ENCODE measurements at regions not wholly inside any gene's neighbourhood (a gene's known extent, or its start where the extent isn't known, plus 50 kb on each side); places are given as distances from the start of the nearest gene placed in this dataset.
"Not testable (repeated sequence)": the region's sequence is repeated elsewhere in the genome, so short reads cannot be mapped to it uniquely, and the experiment has no call there.

DNA sequence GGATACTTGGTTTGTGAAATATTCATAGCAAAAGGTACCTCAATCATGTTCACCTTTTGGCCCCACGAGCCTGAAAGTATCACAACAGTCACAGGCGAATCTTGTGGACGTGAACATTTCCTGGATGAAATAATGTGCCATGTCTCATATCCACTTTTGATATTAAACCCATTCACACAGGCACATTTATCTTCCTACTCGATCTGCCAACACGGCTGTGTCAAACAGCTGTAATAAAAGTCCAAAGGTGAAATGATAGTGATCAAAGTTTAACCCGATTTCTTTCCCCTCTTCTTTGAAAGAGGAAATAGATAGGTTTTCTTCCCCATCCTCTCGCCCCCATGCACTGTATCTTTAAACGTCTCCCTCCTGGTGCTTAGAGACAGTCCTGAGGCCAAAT, 191.2 kb upstream of the PROX1 start:
- no peak overlapping the region for H3K4me3 ChIP-seq (replicated peaks; ENCODE audit: low read depth, low read length)
- TF ChIP-seq, protein P1, sequence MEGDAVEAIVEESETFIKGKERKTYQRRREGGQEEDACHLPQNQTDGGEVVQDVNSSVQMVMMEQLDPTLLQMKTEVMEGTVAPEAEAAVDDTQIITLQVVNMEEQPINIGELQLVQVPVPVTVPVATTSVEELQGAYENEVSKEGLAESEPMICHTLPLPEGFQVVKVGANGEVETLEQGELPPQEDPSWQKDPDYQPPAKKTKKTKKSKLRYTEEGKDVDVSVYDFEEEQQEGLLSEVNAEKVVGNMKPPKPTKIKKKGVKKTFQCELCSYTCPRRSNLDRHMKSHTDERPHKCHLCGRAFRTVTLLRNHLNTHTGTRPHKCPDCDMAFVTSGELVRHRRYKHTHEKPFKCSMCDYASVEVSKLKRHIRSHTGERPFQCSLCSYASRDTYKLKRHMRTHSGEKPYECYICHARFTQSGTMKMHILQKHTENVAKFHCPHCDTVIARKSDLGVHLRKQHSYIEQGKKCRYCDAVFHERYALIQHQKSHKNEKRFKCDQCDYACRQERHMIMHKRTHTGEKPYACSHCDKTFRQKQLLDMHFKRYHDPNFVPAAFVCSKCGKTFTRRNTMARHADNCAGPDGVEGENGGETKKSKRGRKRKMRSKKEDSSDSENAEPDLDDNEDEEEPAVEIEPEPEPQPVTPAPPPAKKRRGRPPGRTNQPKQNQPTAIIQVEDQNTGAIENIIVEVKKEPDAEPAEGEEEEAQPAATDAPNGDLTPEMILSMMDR (IDR thresholded peaks at IDR 0.05; ENCODE audit: low read depth, low read length, missing control alignments): no peak
- DNase-seq (ENCODE audit: extremely low read depth, low read depth): no peak

DNA sequence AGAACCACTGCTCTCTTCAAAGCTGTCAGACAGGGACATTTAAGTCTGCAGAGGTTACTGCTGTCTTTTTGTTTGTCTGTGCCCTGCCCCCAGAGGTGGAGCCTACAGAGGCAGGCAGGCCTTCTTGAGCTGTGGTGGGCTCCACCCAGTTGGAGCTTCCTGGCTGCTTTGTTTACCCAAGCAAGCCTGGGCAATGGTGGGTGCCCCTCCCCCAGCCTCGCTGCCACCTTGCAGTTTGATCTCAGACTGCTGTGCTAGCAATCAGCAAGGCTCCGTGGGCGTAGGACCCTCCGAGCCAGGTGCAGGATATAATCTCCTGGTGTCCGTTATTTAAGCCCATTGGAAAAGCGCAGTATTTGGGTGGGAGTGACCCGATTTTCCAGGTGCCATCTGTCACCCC, 179.5 kb upstream of the PROX1 start:
- H3K4me3 ChIP-seq (replicated peaks; ENCODE audit: low read depth, low read length): not testable (repeated sequence)

GRCh38 chr1:213817156-213817555, 170.6 kb upstream of the PROX1 start:
- H3K4me3 ChIP-seq (replicated peaks; ENCODE audit: low read depth, low read length): no peak overlapping the region
- TF ChIP-seq, protein P1 (IDR thresholded peaks at IDR 0.05; ENCODE audit: low read depth, low read length, missing control alignments): no peak
- DNase-seq (ENCODE audit: extremely low read depth, low read depth): no peak

More for the DNA sequence above, 179.5 kb upstream of the PROX1 start:
- DNase-seq (ENCODE audit: extremely low read depth, low read depth): not testable (repeated sequence)

GRCh38 chr1:213820362-213821149, 167.2 kb upstream of the PROX1 start:
- no peak for DNase-seq (ENCODE audit: extremely low read depth, low read depth)
- H3K4me3 ChIP-seq (replicated peaks; ENCODE audit: low read depth, low read length): no peak overlapping the region
- TF ChIP-seq, protein P1 (IDR thresholded peaks at IDR 0.05; ENCODE audit: low read depth, low read length, missing control alignments): no peak

DNA sequence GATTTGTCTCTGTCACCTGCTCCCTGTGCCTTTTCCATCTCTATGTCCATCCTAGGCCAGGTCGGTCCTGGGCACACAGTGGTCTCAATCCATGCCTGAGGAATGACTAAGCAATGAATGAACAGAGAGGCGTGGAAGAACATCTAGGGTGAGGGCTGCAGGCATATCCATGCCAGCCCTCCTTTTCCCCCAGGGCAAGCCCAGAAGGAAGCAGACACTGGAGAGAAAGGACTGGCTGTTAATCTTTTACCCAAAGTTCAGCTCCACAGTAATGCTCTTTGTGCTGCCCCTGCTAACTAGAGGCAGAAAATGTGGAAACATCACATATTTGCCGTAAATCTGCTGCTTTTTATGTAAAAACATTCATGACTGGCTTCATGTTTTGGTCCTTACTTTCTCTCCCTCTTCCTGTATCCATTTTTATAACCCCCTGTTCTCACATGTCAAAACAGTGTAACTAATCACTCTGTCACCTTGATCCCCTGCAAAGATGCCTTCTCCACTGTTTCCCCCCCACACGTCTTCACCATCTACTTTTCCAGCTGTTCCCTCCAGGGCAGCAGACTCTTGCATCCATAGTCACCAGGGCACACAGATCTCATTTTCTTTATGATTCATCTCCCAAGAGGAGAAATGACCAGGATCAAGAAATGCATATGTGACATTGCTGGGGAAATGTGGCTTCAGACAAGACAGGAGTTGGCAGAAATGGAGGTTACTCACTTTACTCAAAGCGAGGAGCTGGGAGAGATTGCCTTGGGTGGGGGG, 166.4 kb upstream of the PROX1 start:
- DNase-seq (ENCODE audit: extremely low read depth, low read depth): no peak
- H3K4me3 ChIP-seq (replicated peaks; ENCODE audit: low read depth, low read length): no peak overlapping the region
- TF ChIP-seq, protein P1 (IDR thresholded peaks at IDR 0.05; ENCODE audit: low read depth, low read length, missing control alignments): no peak

GRCh38 chr1:213821943-213822334, 165.8 kb upstream of the PROX1 start:
- TF ChIP-seq, protein P1 (IDR thresholded peaks at IDR 0.05; ENCODE audit: low read depth, low read length, missing control alignments): no peak
- no peak for DNase-seq (ENCODE audit: extremely low read depth, low read depth)
- H3K4me3 ChIP-seq (replicated peaks; ENCODE audit: low read depth, low read length): no peak overlapping the region

DNA sequence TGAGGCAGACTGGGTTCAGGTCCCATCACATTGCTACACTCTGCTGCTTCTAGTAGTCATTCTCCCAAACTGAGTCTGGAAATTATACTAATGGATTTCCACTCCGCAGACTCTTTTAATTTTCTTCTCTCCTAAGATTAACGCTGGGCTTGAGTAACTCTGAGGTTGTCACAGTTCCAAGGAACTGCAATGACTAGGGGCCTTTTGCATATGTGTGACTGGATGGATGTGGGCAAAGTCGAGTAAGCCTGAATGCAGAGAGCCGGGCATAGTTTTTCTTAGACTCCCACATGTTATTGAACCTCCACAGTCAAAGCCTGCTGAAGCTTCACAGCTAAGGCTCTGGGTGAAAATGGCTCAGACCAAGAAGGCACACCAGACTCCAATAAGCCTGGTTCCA, 160.9 kb upstream of the PROX1 start:
- no peak overlapping the region for H3K4me3 ChIP-seq (replicated peaks; ENCODE audit: low read depth, low read length)
- TF ChIP-seq, protein P1 (IDR thresholded peaks at IDR 0.05; ENCODE audit: low read depth, low read length, missing control alignments): no peak

More for the DNA sequence above, 160.9 kb upstream of the PROX1 start:
- no peak for DNase-seq (ENCODE audit: extremely low read depth, low read depth)
